GM12878 (cell line): ENCODE measurements at regions not wholly inside any gene's neighbourhood (a gene's known extent, or its start where the extent isn't known, plus 50 kb on each side); places are given as distances from the start of the nearest gene placed in this dataset.

Experiments used
- ATAC-seq: fragments of 200-7000 bp; cut with Tn5 transposase; 3 replicates; pipeline ENCODE4 v1.9.1; 2020; ENCODE audit warnings: mild to moderate bottlenecking, moderate library complexity
- BruUV-seq: library from RNA; stranded (reverse); fragments of 400-500 nt; replicated peaks from 2 replicates; lab custom pipeline; 2021; lab: Mats Ljungman, UMichigan
- CTCF ChIA-PET: fragments of 300-600 bp; sonication (Branson Sonifier 250); formaldehyde crosslinking; extraction: SDS; loops from one replicate; lab custom pipeline; 2021; ENCODE audit warnings: inconsistent platforms; lab: Yijun Ruan, JAX
- POLR2A ChIA-PET: fragments of 350-600 bp; formaldehyde crosslinking; extraction: SDS; loops from one replicate; lab custom pipeline; 2021; ENCODE audit warnings: inconsistent platforms; lab: Charles Lee
- RAD21 ChIA-PET: fragments of 300-600 bp; sonication (Branson Sonifier 250); formaldehyde crosslinking; loops from one replicate; lab custom pipeline; 2023; ENCODE audit warnings: antibody characterized with exemption; ENCODE audit not compliant: unreplicated experiment; lab: Charles Lee
- SMC1A ChIA-PET: fragments of 300-600 bp; sonication (Branson Sonifier 250); formaldehyde crosslinking; loops from one replicate; lab custom pipeline; 2023; ENCODE audit not compliant: unreplicated experiment, uncharacterized antibody; lab: Charles Lee
- DNase-seq: peaks from one replicate; pipeline ENCODE4 v3.0.0-alpha.2; 2011; ENCODE audit warnings: low read depth, low spot score
- FAIRE-seq: peaks from 3 replicates; lab custom pipeline; 2011; peaks lifted over from hg19 to GRCh38; lab: Jason Lieb, UNC
- H2AFZ ChIP-seq: 2 replicates; pipeline ENCODE4 v1.6.0; 2011; ENCODE audit warnings: low read depth, low read length, control low read depth; ENCODE audit not compliant: control insufficient read depth
- H3K27ac ChIP-seq: 2 replicates; pipeline ENCODE4 v1.5.1; 2011; ENCODE audit warnings: control low read depth; ENCODE audit not compliant: control insufficient read depth, insufficient read depth
- H3K27me3 ChIP-seq, 2 experiments: replicated peaks in 1 of 2; 2 replicates each; pipeline versions ENCODE4 v1.6.0 to v1.6.1; 2011; ENCODE audit warnings: low read length in 1 of 2; ENCODE audit not compliant: control insufficient read depth in 2 of 2, insufficient read depth in 2 of 2
- H3K36me3 ChIP-seq, 2 experiments: 2 replicates each; pipeline ENCODE4 v1.5.1; 2011; ENCODE audit warnings: low read length in 1 of 2; ENCODE audit not compliant: control insufficient read depth in 2 of 2, insufficient read depth in 2 of 2
- H3K4me1 ChIP-seq: 2 replicates; pipeline ENCODE4 v1.6.1; 2011; ENCODE audit warnings: mild to moderate bottlenecking, low read length, moderate library complexity, mixed read lengths; ENCODE audit not compliant: control insufficient read depth, insufficient read depth
- H3K4me2 ChIP-seq: 2 replicates; pipeline ENCODE4 v1.6.0; 2011; ENCODE audit warnings: control low read depth; ENCODE audit not compliant: control insufficient read depth, insufficient read depth
- H3K4me3 ChIP-seq: fragments of 200-600 bp; sonication (generic); 2 replicates; pipeline ENCODE4 v1.5.1; 2016
- H3K79me2 ChIP-seq: 2 replicates; pipeline ENCODE4 v1.6.0; 2011; ENCODE audit warnings: low read length; ENCODE audit not compliant: control insufficient read depth, insufficient read depth
- H3K9ac ChIP-seq: 2 replicates; pipeline ENCODE4 v1.8.0; 2011; ENCODE audit warnings: low read length, control low read depth, mixed read lengths; ENCODE audit not compliant: control insufficient read depth, insufficient read depth
- H3K9me3 ChIP-seq: replicated peaks from 3 replicates; pipeline ENCODE4 v1.5.1; 2011; ENCODE audit warnings: mild to moderate bottlenecking, low read length; ENCODE audit not compliant: control insufficient read depth, insufficient read depth
- H4K20me1 ChIP-seq: 2 replicates; pipeline ENCODE4 v1.6.0; 2011; ENCODE audit not compliant: control insufficient read depth, insufficient read depth
- ASH2L ChIP-seq: fragments of 300-600, 200-600 bp; sonication (generic); IDR thresholded peaks from 2 replicates; pipeline ENCODE4 v1.6.1; 2017; ENCODE audit warnings: low read depth, mild to moderate bottlenecking, borderline replicate concordance
- ATF3 ChIP-seq: IDR thresholded peaks from 2 replicates; pipeline ENCODE4 v1.6.1; 2011; ENCODE audit warnings: low read depth, mild to moderate bottlenecking, low read length, moderate library complexity, borderline replicate concordance; ENCODE audit errors: extremely low read depth
- ELK1 ChIP-seq: IDR thresholded peaks from 2 replicates; pipeline ENCODE4 v1.6.1; 2012; ENCODE audit warnings: low read depth, low read length, improper control_type of control experiment
- GATAD2B ChIP-seq: fragments of 450-650 bp; conservative IDR thresholded peaks from 2 replicates; pipeline ENCODE4 v1.6.1; 2017; ENCODE audit warnings: low read depth, mild to moderate bottlenecking, moderate library complexity
- IKZF1 ChIP-seq: fragments of 450-650 bp; conservative IDR thresholded peaks from 2 replicates; pipeline ENCODE4 v1.6.1; 2017; ENCODE audit warnings: antibody characterized with exemption, mild to moderate bottlenecking
- NBN ChIP-seq: fragments of 450-650 bp; IDR thresholded peaks from 2 replicates; pipeline ENCODE4 v1.6.1; 2016
- NR2C2 ChIP-seq: IDR thresholded peaks from 2 replicates; pipeline ENCODE4 v1.6.1; 2011; ENCODE audit warnings: borderline replicate concordance, low read depth; ENCODE audit not compliant: control insufficient read depth, insufficient read length
- PBX3 ChIP-seq: IDR thresholded peaks from 2 replicates; pipeline ENCODE4 v1.6.1; 2011; ENCODE audit warnings: mild to moderate bottlenecking, low read depth, low read length, moderate library complexity; ENCODE audit not compliant: insufficient replicate concordance
- STAT1 ChIP-seq: fragments of 450-650 bp; conservative IDR thresholded peaks from 2 replicates; pipeline ENCODE4 v1.6.1; 2014; ENCODE audit warnings: antibody characterized with exemption, mild to moderate bottlenecking
- TCF12 ChIP-seq: IDR thresholded peaks from 2 replicates; pipeline ENCODE4 v1.6.1; 2011; ENCODE audit warnings: low read depth, mild to moderate bottlenecking, low read length
- ZBED1 ChIP-seq: IDR thresholded peaks from 2 replicates; pipeline ENCODE4 v1.6.1; 2016; ENCODE audit warnings: borderline replicate concordance
- ZBTB33 ChIP-seq: fragments of 450-650 bp; IDR thresholded peaks from 2 replicates; pipeline ENCODE4 v1.6.1; 2017; ENCODE audit warnings: mild to moderate bottlenecking
- ZNF592 ChIP-seq: fragments of 450-650 bp; IDR thresholded peaks from 2 replicates; pipeline ENCODE4 v1.6.1; 2017; ENCODE audit warnings: mild to moderate bottlenecking, moderate library complexity
- ZZZ3 ChIP-seq: IDR thresholded peaks from 2 replicates; pipeline ENCODE4 v1.6.1; 2011; ENCODE audit warnings: low read depth; ENCODE audit not compliant: control insufficient read depth, insufficient read length
- WGBS: methylation state at CpG from one replicate; pipeline ENCODE4 v1.1.6; 2016; ENCODE audit warnings: low lambda C conversion rate; ENCODE audit not compliant: insufficient replicate concordance, insufficient coverage; ENCODE audit errors: missing lambda C conversion rate; 5-methylcytosine and 5-hydroxymethylcytosine counted together
- in situ Hi-C: fragments of 300-500 bp; cut with MboI; formaldehyde crosslinking; loops from 9 replicates; pipeline ENCODE4 v1.14.3; 2018; ENCODE audit warnings: mixed read lengths
- intact Hi-C: fragments of 100-400 bp; cut with micrococcal nuclease; formaldehyde crosslinking; loops from one replicate; pipeline ENCODE4 v1.14.2; 2022; ENCODE audit not compliant: unreplicated experiment

GRCh38 chr18:77590943-77591515 is 341.4 kb downstream of the GALR1 start:
- H4K20me1 ChIP-seq: no peaks in the 10 kb centered on the region
- H3K4me3 ChIP-seq: no peak overlapping the region
- in situ Hi-C loops: no loop called here
- no peak overlapping the region for H2AFZ ChIP-seq
- H3K79me2 ChIP-seq: no peaks in the 10 kb centered on the region
- CTCF ChIA-PET: no interaction called here
- FAIRE-seq: no peak
- H3K4me2 ChIP-seq: no peak overlapping the region
- H3K9ac ChIP-seq: no peak overlapping the region
- H3K27ac ChIP-seq: no peak overlapping the region
- BruUV-seq: no TSS peak
- POLR2A ChIA-PET: no interaction called here
- H3K27me3 ChIP-seq: no peaks in the 10 kb centered on the region
- no peak for TF ChIP-seq ATF3
- TF ChIP-seq IKZF1: no peak
- TF ChIP-seq ASH2L: no peak
- TF ChIP-seq STAT1: no peak
- TF ChIP-seq ELK1: no peak
- no peak for TF ChIP-seq TCF12
- no peak for TF ChIP-seq NBN
- TF ChIP-seq ZBED1: no peak
- TF ChIP-seq PBX3: no peak
- TF ChIP-seq ZNF592: no peak
- TF ChIP-seq GATAD2B: no peak
- no peak for TF ChIP-seq ZBTB33
- no peak for TF ChIP-seq NR2C2
- TF ChIP-seq ZZZ3: no peak
- H3K36me3 ChIP-seq: no peaks in the 10 kb centered on the region
- DNase-seq: no peak
- no peaks in the 10 kb centered on the region for H3K4me1 ChIP-seq
- ATAC-seq: no peak
- WGBS: 19% methylated on average over 7 of the region's 7 CpGs
- SMC1A ChIA-PET: no interaction called here
- intact Hi-C loops: no loop called here
- RAD21 ChIA-PET: no interaction called here
- no peaks in the 10 kb centered on the region for H3K9me3 ChIP-seq
